ENCODE measurements at regions not wholly inside any gene's neighbourhood (a gene's known extent, or its start where the extent isn't known, plus 50 kb on each side); places are given as distances from the start of the nearest gene placed in this dataset.

- intact Hi-C loops (cut with micrococcal nuclease): no loop called here
- Mint-ChIP-seq H3K4me1 (ENCODE audit: low read depth) (no peaks in the 10 kb centered on the region), H3K27ac (no peak overlapping the region), H3K4me3 (no peak overlapping the region), H3K9me3 (no peaks in the 10 kb centered on the region), H3K36me3 (ENCODE audit: low read depth) (peaks cover 2% of the 10 kb centered on the region), H3K27me3 (no peaks in the 10 kb centered on the region)
- ATAC-seq (no peak), DNase-seq (no peak)
- POLR2A ChIA-PET: interaction anchor here (0.5 kb wide), 1 partner anchor 17 kb away, joined by 3 read pairs; no protein-coding TSS in a partner anchor
- CTCF ChIA-PET: no interaction called here
- no peak for TF ChIP-seq CTCF (IDR thresholded peaks at IDR 0.05)
Measured at GRCh38 chr6:158249340-158249836, 62.9 kb upstream of the TULP4 start.

- no peaks in the 10 kb centered on the region for H3K9me3 Mint-ChIP-seq
- TF ChIP-seq CTCF (IDR thresholded peaks at IDR 0.05): no peak
- intact Hi-C loops (cut with micrococcal nuclease): no loop called here
- POLR2A ChIA-PET: interaction anchor here (0.7 kb wide), 1 partner anchor 34 kb away, joined by 3 read pairs; no protein-coding TSS in a partner anchor
- H3K4me1 Mint-ChIP-seq (ENCODE audit: low read depth): peaks cover 15% of the 10 kb centered on the region
- H3K27me3 Mint-ChIP-seq: no peaks in the 10 kb centered on the region
- no peak overlapping the region for H3K27ac Mint-ChIP-seq
- DNase-seq (no peak), ATAC-seq (no peak)
- no peaks in the 10 kb centered on the region for H3K36me3 Mint-ChIP-seq (ENCODE audit: low read depth)
- CTCF ChIA-PET: interaction anchor here (0.8 to 1.9 kb wide), 3 partner anchors 30 to 37 kb away, joined by 3 to 5 read pairs (median 4); no protein-coding TSS in a partner anchor
- no peak overlapping the region for H3K4me3 Mint-ChIP-seq
Measured at GRCh38 chr6:158251565-158251964, 60.7 kb upstream of the TULP4 start.

GRCh38 chr6:158253248-158253647, 59.0 kb upstream of the TULP4 start:
- ChIA-PET CTCF (interaction anchor here (1.0 kb wide), 1 partner anchor 15 kb away, joined by 3 read pairs; no protein-coding TSS in a partner anchor), POLR2A (no interaction called here)
- intact Hi-C loops (cut with micrococcal nuclease): no loop called here
- no peak for TF ChIP-seq CTCF (IDR thresholded peaks at IDR 0.05)
- no peak for DNase-seq
- Mint-ChIP-seq H3K36me3 (ENCODE audit: low read depth) (no peaks in the 10 kb centered on the region), H3K4me3 (no peak overlapping the region), H3K4me1 (ENCODE audit: low read depth) (peaks cover 29% of the 10 kb centered on the region), H3K9me3 (no peaks in the 10 kb centered on the region), H3K27ac (no peak overlapping the region), H3K27me3 (no peaks in the 10 kb centered on the region)
- ATAC-seq: no peak

GRCh38 chr6:158255275-158255988, 56.8 kb upstream of the TULP4 start:
- Mint-ChIP-seq H3K4me3 (no peak overlapping the region), H3K27me3 (no peaks in the 10 kb centered on the region), H3K36me3 (ENCODE audit: low read depth) (no peaks in the 10 kb centered on the region), H3K4me1 (ENCODE audit: low read depth) (peaks cover 32% of the 10 kb centered on the region), H3K9me3 (no peaks in the 10 kb centered on the region), H3K27ac (no peak overlapping the region)
- TF ChIP-seq CTCF (IDR thresholded peaks at IDR 0.05): no peak
- ATAC-seq (no peak), DNase-seq (no peak)
- POLR2A ChIA-PET: interaction anchor here (1.1 kb wide), 1 partner anchor 25 kb away, joined by 3 read pairs; no protein-coding TSS in a partner anchor
- CTCF ChIA-PET: interaction anchor here (1.5 kb wide), 1 partner anchor 35 kb away, joined by 4 read pairs; no protein-coding TSS in a partner anchor
- intact Hi-C loops (cut with micrococcal nuclease): no loop called here

- no peak for ATAC-seq
- no peak overlapping the region for H3K27ac Mint-ChIP-seq
- no peak for DNase-seq
- intact Hi-C loops (cut with micrococcal nuclease): no loop called here
- no peaks in the 10 kb centered on the region for H3K27me3 Mint-ChIP-seq
- no peak overlapping the region for H3K4me3 Mint-ChIP-seq
- TF ChIP-seq CTCF (IDR thresholded peaks at IDR 0.05): no peak
- no peaks in the 10 kb centered on the region for H3K36me3 Mint-ChIP-seq (ENCODE audit: low read depth)
- CTCF ChIA-PET: interaction anchor here (1.5 kb wide), 1 partner anchor 35 kb away, joined by 4 read pairs; no protein-coding TSS in a partner anchor
- H3K4me1 Mint-ChIP-seq (ENCODE audit: low read depth): peaks cover 32% of the 10 kb centered on the region
- POLR2A ChIA-PET: interaction anchor here (1.1 kb wide), 1 partner anchor 25 kb away, joined by 3 read pairs; no protein-coding TSS in a partner anchor
- H3K9me3 Mint-ChIP-seq: no peaks in the 10 kb centered on the region
Measured at GRCh38 chr6:158255989-158256601, 56.2 kb upstream of the TULP4 start.
